Posterior cingulate gyrus (tissue), 11 donors: ENCODE measurements at regions not wholly inside any gene's neighbourhood (a gene's known extent, or its start where the extent isn't known, plus 50 kb on each side); places are given as distances from the start of the nearest gene placed in this dataset.
"Not testable (repeated sequence)": the region's sequence is repeated elsewhere in the genome, so short reads cannot be mapped to it uniquely, and the experiment has no call there.

ENCODE experiments used
- DNase-seq, 10 donors: peaks; one replicate each; pipeline versions ENCODE4 v3.0.0 to v3.0.0-alpha.2; 2020 to 2021; ENCODE audit warnings: mixed read lengths in 3 of 10
- intact Hi-C: fragments of 100-400 bp; cut with DNase I; formaldehyde crosslinking; loops from one replicate; pipeline ENCODE4 v1.15.1; 2023

- no peak for DNase-seq
- intact Hi-C loops, result no loop called here
These were observed 647.8 kb upstream of the LCORL start for GRCh38 chr4:18669390-18669789.

- DNase-seq, result no peak
- intact Hi-C loops, result no loop called here
These were observed 644.8 kb upstream of the LCORL start for GRCh38 chr4:18666322-18666721.

- peak in 6 of 10 donors; percentile 7 to 87 (median 22) for DNase-seq
- intact Hi-C loops, result no loop called here
These were observed 642.6 kb upstream of the LCORL start for GRCh38 chr4:18664171-18664570.

- no peak for DNase-seq
- intact Hi-C loops, result no loop called here
These were observed 623.8 kb upstream of the LCORL start for GRCh38 chr4:18645351-18645750.

- intact Hi-C loops, result no loop called here
- no peak for DNase-seq
These were observed 619.8 kb upstream of the LCORL start for GRCh38 chr4:18641334-18641733.

GRCh38 chr4:18638031-18638430 lies 616.5 kb upstream of the LCORL start:
- DNase-seq, result no peak
- intact Hi-C loops, result no loop called here

GRCh38 chr4:18636001-18636585 lies 614.5 kb upstream of the LCORL start:
- DNase-seq, result no peak
- intact Hi-C loops, result no loop called here

GRCh38 chr4:18635531-18635930 lies 614.0 kb upstream of the LCORL start:
- intact Hi-C loops, result no loop called here
- DNase-seq, result no peak

GRCh38 chr4:18631586-18631985 lies 610.0 kb upstream of the LCORL start:
- intact Hi-C loops, result no loop called here
- DNase-seq, result no peak

- DNase-seq, result peak in 2 of 10 donors; percentile 66 to 69
These were observed 608.9 kb upstream of the LCORL start for GRCh38 chr4:18630218-18631110.

GRCh38 chr4:18627447-18628005 lies 606.0 kb upstream of the LCORL start:
- no peak for DNase-seq
- intact Hi-C loops, result no loop called here

More at GRCh38 chr4:18630218-18631110, 608.9 kb upstream of the LCORL start:
- intact Hi-C loops, result no loop called here

GRCh38 chr4:18626996-18627395 lies 605.4 kb upstream of the LCORL start:
- no peak for DNase-seq
- intact Hi-C loops, result no loop called here

GRCh38 chr4:18626366-18626765 lies 604.8 kb upstream of the LCORL start:
- intact Hi-C loops, result no loop called here

GRCh38 chr4:18621186-18621585 lies 599.6 kb upstream of the LCORL start:
- intact Hi-C loops, result no loop called here
- DNase-seq, result no peak

More at GRCh38 chr4:18626366-18626765, 604.8 kb upstream of the LCORL start:
- no peak for DNase-seq

GRCh38 chr4:18616720-18617119 lies 595.2 kb upstream of the LCORL start:
- intact Hi-C loops, result no loop called here
- DNase-seq, result peak in 1 of 10 donors; percentile 56

GRCh38 chr4:18611026-18611425 lies 589.5 kb upstream of the LCORL start:
- intact Hi-C loops, result no loop called here
- no peak for DNase-seq

GRCh38 chr4:18608908-18609533 lies 587.5 kb upstream of the LCORL start:
- intact Hi-C loops, result no loop called here
- DNase-seq, result no peak

- peak in 2 of 10 donors; percentile 64 to 73 for DNase-seq
- intact Hi-C loops, result not testable (repeated sequence)
These were observed 581.1 kb upstream of the LCORL start for GRCh38 chr4:18602610-18603009.

- DNase-seq, result peak in 7 of 10 donors; percentile 36 to 85 (median 68)
- intact Hi-C loops, result loop anchor here (1.0 to 5.0 kb wide), 5 partner anchors 226 to 1045 kb away; partner anchors contain the start of gene LCORL
These were observed 571.9 kb upstream of the LCORL start for GRCh38 chr4:18593297-18594002.

GRCh38 chr4:18582841-18583240 lies 561.3 kb upstream of the LCORL start:
- intact Hi-C loops, result no loop called here
- no peak for DNase-seq
